ENCODE measurements at regions not wholly inside any gene's neighbourhood (a gene's known extent, or its start where the extent isn't known, plus 50 kb on each side); places are given as distances from the start of the nearest gene placed in this dataset.

GRCh38 chr5:171728686-171729085 lies 56.9 kb upstream of the SMIM23 start:
- no peak overlapping the region for H3K27ac ChIP-seq (ENCODE audit: low read depth, low read length)

More at GRCh38 chr5:171728686-171729085, 56.9 kb upstream of the SMIM23 start:
- H4K20me1 ChIP-seq (ENCODE audit: insufficient read depth, low read length), result no peaks in the 10 kb centered on the region
- H3K4me1 ChIP-seq (ENCODE audit: insufficient read depth, low read length), result no peaks in the 10 kb centered on the region
- no peak overlapping the region for H2AFZ ChIP-seq (ENCODE audit: low read length)
- H3K36me3 ChIP-seq (ENCODE audit: insufficient read depth, low read length), result no peaks in the 10 kb centered on the region
- no peaks in the 10 kb centered on the region for H3K27me3 ChIP-seq (ENCODE audit: insufficient read depth, low read length)
- H3K4me3 ChIP-seq (ENCODE audit: insufficient read depth, low read length), result no peak overlapping the region
- H3K9me3 ChIP-seq (ENCODE audit: low read depth, low read length), result no peaks in the 10 kb centered on the region
- H3K79me2 ChIP-seq (ENCODE audit: insufficient read depth, low read length), result no peaks in the 10 kb centered on the region
- TF ChIP-seq CTCF (IDR thresholded peaks at IDR 0.05; ENCODE audit: extremely low read depth, low read depth, low read length), result no peak
- no peak for DNase-seq (ENCODE audit: insufficient read length, low spot score, missing footprints)
- no peak overlapping the region for H3K4me2 ChIP-seq (ENCODE audit: insufficient read depth, low read length)
